ENCODE measurements at regions not wholly inside any gene's neighbourhood (a gene's known extent, or its start where the extent isn't known, plus 50 kb on each side); places are given as distances from the start of the nearest gene placed in this dataset.

DNA sequence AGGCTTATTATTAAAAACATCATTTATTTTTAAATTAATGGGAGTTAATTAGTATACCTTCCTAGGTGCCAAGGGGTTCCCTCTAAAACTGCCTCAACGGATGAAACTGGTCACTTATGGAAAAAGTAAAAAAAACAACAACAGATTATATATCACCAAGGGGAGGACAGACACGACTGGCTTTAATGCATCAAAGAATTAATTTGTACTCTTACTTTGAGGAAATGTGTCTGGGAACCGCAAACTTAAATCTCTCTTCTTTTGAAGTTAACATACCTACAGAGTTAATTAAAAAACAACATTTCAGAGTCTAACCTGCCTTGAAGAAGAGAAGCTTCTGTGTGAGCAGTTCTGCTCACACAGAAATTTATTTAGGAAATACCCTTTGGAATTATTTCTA is 354.6 kb downstream of the LRRC70 start:
- Histone ChIP-seq H2AFZ (ENCODE audit: low read depth) (no peak overlapping the region), H3K4me1 (ENCODE audit: low read depth, poor library complexity, severe bottlenecking) (no peaks in the 10 kb centered on the region), H3K9ac (no peak overlapping the region), H3K27me3 (ENCODE audit: insufficient read depth, low read depth) (no peaks in the 10 kb centered on the region), H3K79me2 (ENCODE audit: insufficient read depth, low read depth) (no peaks in the 10 kb centered on the region), H4K20me1 (ENCODE audit: insufficient read depth) (no peaks in the 10 kb centered on the region), H3K27ac (no peak overlapping the region), H3K36me3 (ENCODE audit: insufficient read depth) (no peaks in the 10 kb centered on the region), H3K4me3 (IDR thresholded peaks at IDR 0.05; ENCODE audit: insufficient read depth, low read depth, low read length) (no peak overlapping the region), H3K4me2 (no peak overlapping the region)
- TF ChIP-seq, protein P1, sequence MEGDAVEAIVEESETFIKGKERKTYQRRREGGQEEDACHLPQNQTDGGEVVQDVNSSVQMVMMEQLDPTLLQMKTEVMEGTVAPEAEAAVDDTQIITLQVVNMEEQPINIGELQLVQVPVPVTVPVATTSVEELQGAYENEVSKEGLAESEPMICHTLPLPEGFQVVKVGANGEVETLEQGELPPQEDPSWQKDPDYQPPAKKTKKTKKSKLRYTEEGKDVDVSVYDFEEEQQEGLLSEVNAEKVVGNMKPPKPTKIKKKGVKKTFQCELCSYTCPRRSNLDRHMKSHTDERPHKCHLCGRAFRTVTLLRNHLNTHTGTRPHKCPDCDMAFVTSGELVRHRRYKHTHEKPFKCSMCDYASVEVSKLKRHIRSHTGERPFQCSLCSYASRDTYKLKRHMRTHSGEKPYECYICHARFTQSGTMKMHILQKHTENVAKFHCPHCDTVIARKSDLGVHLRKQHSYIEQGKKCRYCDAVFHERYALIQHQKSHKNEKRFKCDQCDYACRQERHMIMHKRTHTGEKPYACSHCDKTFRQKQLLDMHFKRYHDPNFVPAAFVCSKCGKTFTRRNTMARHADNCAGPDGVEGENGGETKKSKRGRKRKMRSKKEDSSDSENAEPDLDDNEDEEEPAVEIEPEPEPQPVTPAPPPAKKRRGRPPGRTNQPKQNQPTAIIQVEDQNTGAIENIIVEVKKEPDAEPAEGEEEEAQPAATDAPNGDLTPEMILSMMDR (conservative IDR thresholded peaks at IDR 0.05; ENCODE audit: low read depth, low read length), result no peak

DNA sequence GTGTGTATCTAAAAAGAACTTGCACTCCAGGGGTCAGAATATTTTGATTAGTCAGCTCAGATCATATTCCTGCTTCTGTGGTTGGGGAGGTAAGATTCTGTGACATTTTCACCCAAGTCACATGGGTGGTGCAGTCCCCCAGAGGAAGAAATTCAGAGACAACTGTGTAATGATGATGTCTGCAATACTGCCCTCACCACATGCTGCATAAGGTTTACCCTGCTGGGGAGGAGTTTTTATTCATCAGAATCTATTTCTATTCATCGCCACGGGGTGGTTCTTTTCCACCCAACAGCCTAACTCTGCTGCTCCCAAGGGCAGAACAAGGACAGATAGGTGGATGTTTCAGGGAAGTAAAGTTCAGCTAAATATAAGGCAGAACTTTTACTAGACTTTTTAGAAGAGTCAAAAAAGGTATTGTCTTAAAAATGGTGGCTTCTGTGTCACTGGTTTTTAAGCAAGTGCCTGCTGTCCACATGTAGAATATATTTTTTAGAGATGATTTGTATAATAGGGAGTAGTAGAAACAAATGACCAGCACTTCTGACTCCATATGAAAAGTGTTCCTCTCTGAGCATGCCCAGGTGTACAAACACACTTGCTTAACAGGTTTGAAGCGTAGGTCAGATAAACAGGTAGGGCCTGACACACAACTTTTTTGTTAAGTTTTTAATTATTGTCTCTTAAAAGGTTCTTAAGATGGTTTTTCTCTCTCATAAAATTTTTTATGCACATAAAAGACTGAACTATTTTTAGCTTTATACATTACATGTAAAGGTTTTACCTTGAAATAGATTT is 352.7 kb downstream of the LRRC70 start:
- Histone ChIP-seq H3K27me3 (ENCODE audit: insufficient read depth, low read depth) (no peaks in the 10 kb centered on the region), H3K79me2 (ENCODE audit: insufficient read depth, low read depth) (no peaks in the 10 kb centered on the region), H3K4me3 (IDR thresholded peaks at IDR 0.05; ENCODE audit: insufficient read depth, low read depth, low read length) (no peak overlapping the region), H4K20me1 (ENCODE audit: insufficient read depth) (no peaks in the 10 kb centered on the region), H3K4me2 (no peak overlapping the region), H2AFZ (ENCODE audit: low read depth) (no peak overlapping the region), H3K9ac (no peak overlapping the region), H3K36me3 (ENCODE audit: insufficient read depth) (no peaks in the 10 kb centered on the region), H3K27ac (no peak overlapping the region), H3K4me1 (ENCODE audit: low read depth, poor library complexity, severe bottlenecking) (no peaks in the 10 kb centered on the region)
- TF ChIP-seq, protein P1 (conservative IDR thresholded peaks at IDR 0.05; ENCODE audit: low read depth, low read length), result no peak

GRCh38 chr5:62922191-62922590 is 343.6 kb downstream of the LRRC70 start:
- Histone ChIP-seq H4K20me1 (ENCODE audit: insufficient read depth) (no peaks in the 10 kb centered on the region), H3K27me3 (ENCODE audit: insufficient read depth, low read depth) (no peaks in the 10 kb centered on the region), H3K4me2 (no peak overlapping the region), H3K79me2 (ENCODE audit: insufficient read depth, low read depth) (no peaks in the 10 kb centered on the region), H3K27ac (no peak overlapping the region), H3K4me3 (IDR thresholded peaks at IDR 0.05; ENCODE audit: insufficient read depth, low read depth, low read length) (no peak overlapping the region), H3K4me1 (ENCODE audit: low read depth, poor library complexity, severe bottlenecking) (no peaks in the 10 kb centered on the region), H3K36me3 (ENCODE audit: insufficient read depth) (no peaks in the 10 kb centered on the region), H3K9ac (no peak overlapping the region), H2AFZ (ENCODE audit: low read depth) (no peak overlapping the region)
- TF ChIP-seq, protein P1 (conservative IDR thresholded peaks at IDR 0.05; ENCODE audit: low read depth, low read length), result no peak

- TF ChIP-seq, protein P1 (conservative IDR thresholded peaks at IDR 0.05; ENCODE audit: low read depth, low read length), result no peak
- no peaks in the 10 kb centered on the region for H4K20me1 ChIP-seq (ENCODE audit: insufficient read depth)
These were observed 342.2 kb downstream of the LRRC70 start for GRCh38 chr5:62920856-62921255.

More at GRCh38 chr5:62920856-62921255, 342.2 kb downstream of the LRRC70 start:
- no peak overlapping the region for H3K27ac ChIP-seq
- no peaks in the 10 kb centered on the region for H3K79me2 ChIP-seq (ENCODE audit: insufficient read depth, low read depth)
- H3K4me3 ChIP-seq (IDR thresholded peaks at IDR 0.05; ENCODE audit: insufficient read depth, low read depth, low read length), result no peak overlapping the region
- H2AFZ ChIP-seq (ENCODE audit: low read depth), result no peak overlapping the region
- H3K4me1 ChIP-seq (ENCODE audit: low read depth, poor library complexity, severe bottlenecking), result no peaks in the 10 kb centered on the region
- H3K36me3 ChIP-seq (ENCODE audit: insufficient read depth), result no peaks in the 10 kb centered on the region
- no peaks in the 10 kb centered on the region for H3K27me3 ChIP-seq (ENCODE audit: insufficient read depth, low read depth)
- no peak overlapping the region for H3K9ac ChIP-seq
- H3K4me2 ChIP-seq, result no peak overlapping the region
